ENCODE measurements at regions not wholly inside any gene's neighbourhood (a gene's known extent, or its start where the extent isn't known, plus 50 kb on each side); places are given as distances from the start of the nearest gene placed in this dataset.

- no peak for TF ChIP-seq CTCF (IDR thresholded peaks at IDR 0.05)
- TF ChIP-seq POLR2A (IDR thresholded peaks at IDR 0.05), result no peak
These were observed 524.1 kb upstream of the FBXO33 start for GRCh38 chr14:39956372-39956771.
